Stomach (tissue), 4 donors: ENCODE measurements at regions not wholly inside any gene's neighbourhood (a gene's known extent, or its start where the extent isn't known, plus 50 kb on each side); places are given as distances from the start of the nearest gene placed in this dataset.

Experiments
- CTCF ChIP-seq, 7 experiments: fragments of 450-650 bp in 4 of 7; fragments of 200-600 bp in 3 of 7; sonication (generic) in 3 of 7; IDR thresholded peaks; one replicate each; pipeline ENCODE4 v1.5.1; 2016 to 2019; ENCODE audit warnings: antibody characterized with exemption in 7 of 7, control low read depth in 2 of 7, mild to moderate bottlenecking in 1 of 7
- EP300 ChIP-seq: sonication (generic); formaldehyde crosslinking; IDR thresholded peaks from one replicate; pipeline ENCODE4 v1.6.1; 2017; ENCODE audit warnings: antibody characterized with exemption
- POLR2A ChIP-seq, 4 donors: fragments of 450-650 bp; IDR thresholded peaks; one replicate each; pipeline ENCODE4 v1.6.1; 2016; ENCODE audit warnings: antibody characterized with exemption in 4 of 4, control low read depth in 2 of 4, mild to moderate bottlenecking in 1 of 4, moderate library complexity in 1 of 4

- TF ChIP-seq CTCF (IDR thresholded peaks at IDR 0.05), result no peak
- TF ChIP-seq EP300, result no peak
- no peak for TF ChIP-seq POLR2A (IDR thresholded peaks at IDR 0.05)
These were observed 391.3 kb downstream of the DIRAS2 start for GRCh38 chr9:90251316-90251715.
